Left ventricle myocardium inferior (tissue), 1 donor: ENCODE measurements at regions not wholly inside any gene's neighbourhood (a gene's known extent, or its start where the extent isn't known, plus 50 kb on each side); places are given as distances from the start of the nearest gene placed in this dataset.

Experiments used
- DNase-seq: peaks from one replicate; pipeline ENCODE4 v3.0.0-alpha.2; 2020
- H3K27ac ChIP-seq: fragments of 200-600 bp; replicated peaks from 2 replicates; pipeline ENCODE4 v1.8.0; 2021
- H3K27me3 ChIP-seq: fragments of 200-600 bp; 2 replicates; pipeline ENCODE4 v1.8.0; 2021; ENCODE audit warnings: low read depth
- H3K36me3 ChIP-seq: fragments of 200-600 bp; 2 replicates; pipeline ENCODE4 v1.8.0; 2021
- H3K4me1 ChIP-seq: fragments of 200-600 bp; 2 replicates; pipeline ENCODE4 v1.8.0; 2021
- H3K4me3 ChIP-seq: fragments of 200-600 bp; 2 replicates; pipeline ENCODE4 v1.8.0; 2021; ENCODE audit warnings: mild to moderate bottlenecking, moderate library complexity
- H3K9me3 ChIP-seq: fragments of 200-600 bp; replicated peaks from 2 replicates; pipeline ENCODE4 v1.8.0; 2021
- intact Hi-C: fragments of 100-400 bp; cut with micrococcal nuclease; formaldehyde crosslinking; loops from one replicate; pipeline ENCODE4 v1.11.0; 2022
- TF ChIP-seq, protein P1 (sequence below): fragments of 200-600 bp; IDR thresholded peaks from 2 replicates; pipeline ENCODE4 v1.8.0; 2021; ENCODE audit warnings: antibody characterized with exemption, mild to moderate bottlenecking, borderline replicate concordance
- donor health status: DM: no; HTN: yes; CAD: no; lungs with severe emphysema.

DNA sequence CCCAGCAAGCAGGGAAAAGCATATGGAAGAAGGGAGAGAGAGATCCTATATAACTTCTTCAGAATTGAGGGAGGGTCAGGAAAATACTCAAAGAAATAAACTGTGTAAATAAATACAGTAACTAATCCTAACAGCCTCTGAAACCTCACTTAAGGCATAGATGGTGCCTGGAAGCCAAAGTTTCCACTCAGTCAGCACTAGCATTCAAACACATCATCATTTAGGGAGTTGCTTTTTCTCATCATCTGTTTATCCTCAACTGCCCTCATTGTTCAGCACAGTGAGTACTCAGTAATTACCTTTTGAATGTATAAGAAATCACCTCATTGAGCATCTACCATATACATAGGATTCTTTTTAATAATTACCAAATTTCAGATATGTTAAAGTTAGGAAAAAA is 262.9 kb downstream of the C1D start:
- Histone ChIP-seq H3K4me3 (no peak overlapping the region), H3K9me3 (no peaks in the 10 kb centered on the region), H3K36me3 (no peaks in the 10 kb centered on the region), H3K4me1 (peaks cover 6% of the 10 kb centered on the region), H3K27me3 (peaks cover under 1% of the 10 kb centered on the region), H3K27ac (no peak overlapping the region)
- no peak for DNase-seq
- TF ChIP-seq, protein P1, sequence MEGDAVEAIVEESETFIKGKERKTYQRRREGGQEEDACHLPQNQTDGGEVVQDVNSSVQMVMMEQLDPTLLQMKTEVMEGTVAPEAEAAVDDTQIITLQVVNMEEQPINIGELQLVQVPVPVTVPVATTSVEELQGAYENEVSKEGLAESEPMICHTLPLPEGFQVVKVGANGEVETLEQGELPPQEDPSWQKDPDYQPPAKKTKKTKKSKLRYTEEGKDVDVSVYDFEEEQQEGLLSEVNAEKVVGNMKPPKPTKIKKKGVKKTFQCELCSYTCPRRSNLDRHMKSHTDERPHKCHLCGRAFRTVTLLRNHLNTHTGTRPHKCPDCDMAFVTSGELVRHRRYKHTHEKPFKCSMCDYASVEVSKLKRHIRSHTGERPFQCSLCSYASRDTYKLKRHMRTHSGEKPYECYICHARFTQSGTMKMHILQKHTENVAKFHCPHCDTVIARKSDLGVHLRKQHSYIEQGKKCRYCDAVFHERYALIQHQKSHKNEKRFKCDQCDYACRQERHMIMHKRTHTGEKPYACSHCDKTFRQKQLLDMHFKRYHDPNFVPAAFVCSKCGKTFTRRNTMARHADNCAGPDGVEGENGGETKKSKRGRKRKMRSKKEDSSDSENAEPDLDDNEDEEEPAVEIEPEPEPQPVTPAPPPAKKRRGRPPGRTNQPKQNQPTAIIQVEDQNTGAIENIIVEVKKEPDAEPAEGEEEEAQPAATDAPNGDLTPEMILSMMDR, result no peak
- intact Hi-C loops, result no loop called here

DNA sequence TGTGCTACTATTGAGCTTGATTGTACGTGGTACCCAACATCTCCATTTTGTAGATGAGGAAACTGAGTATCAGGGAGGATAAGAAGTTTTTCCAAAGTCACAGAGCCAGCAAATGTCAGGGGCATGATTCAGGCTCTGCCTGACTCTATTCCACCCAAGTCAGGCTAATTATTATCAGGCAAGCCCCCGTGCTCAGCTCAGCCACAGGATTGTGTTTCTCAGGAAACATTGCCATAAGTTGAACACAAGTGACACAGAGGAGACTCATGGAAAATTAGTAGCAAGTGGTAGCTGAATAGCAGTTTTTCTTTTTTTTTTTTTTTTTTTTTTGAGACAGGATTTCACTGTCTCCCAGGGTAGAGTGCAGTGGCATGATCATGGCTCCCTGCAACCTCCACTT is 260.5 kb downstream of the C1D start:
- Histone ChIP-seq H3K36me3 (no peaks in the 10 kb centered on the region), H3K4me1 (peaks cover 6% of the 10 kb centered on the region), H3K9me3 (peaks cover 6% of the 10 kb centered on the region), H3K4me3 (no peak overlapping the region), H3K27ac (no peak overlapping the region), H3K27me3 (no peaks in the 10 kb centered on the region)
- TF ChIP-seq, protein P1, result no peak
- no peak for DNase-seq
- intact Hi-C loops, result no loop called here

DNA sequence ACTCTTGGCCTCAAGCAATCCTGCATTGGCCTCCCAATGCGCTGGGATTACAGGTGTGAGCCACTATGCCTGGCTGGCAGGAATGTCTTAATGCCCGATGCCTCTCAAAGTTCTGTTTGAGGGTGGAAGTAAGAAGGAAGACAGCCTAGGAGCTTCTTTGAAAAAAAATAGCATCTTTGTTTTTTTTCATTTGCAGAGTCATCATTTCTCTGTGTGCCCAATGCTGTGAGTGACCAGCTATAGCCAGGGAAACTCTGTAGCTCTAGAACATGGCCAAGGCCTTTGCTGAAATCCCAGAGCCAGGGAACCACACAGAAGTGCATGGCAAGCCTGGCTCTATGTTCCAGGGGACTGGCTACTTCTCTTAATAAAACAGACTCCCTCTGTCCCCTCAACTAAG is 260.0 kb downstream of the C1D start:
- TF ChIP-seq, protein P1, result no peak
- H3K27ac ChIP-seq, result no peak overlapping the region
- peaks cover 11% of the 10 kb centered on the region for H3K9me3 ChIP-seq
- DNase-seq, result no peak
- intact Hi-C loops, result no loop called here
- peaks cover 6% of the 10 kb centered on the region for H3K4me1 ChIP-seq
- H3K4me3 ChIP-seq, result no peak overlapping the region
- no peaks in the 10 kb centered on the region for H3K27me3 ChIP-seq
- H3K36me3 ChIP-seq, result no peaks in the 10 kb centered on the region

DNA sequence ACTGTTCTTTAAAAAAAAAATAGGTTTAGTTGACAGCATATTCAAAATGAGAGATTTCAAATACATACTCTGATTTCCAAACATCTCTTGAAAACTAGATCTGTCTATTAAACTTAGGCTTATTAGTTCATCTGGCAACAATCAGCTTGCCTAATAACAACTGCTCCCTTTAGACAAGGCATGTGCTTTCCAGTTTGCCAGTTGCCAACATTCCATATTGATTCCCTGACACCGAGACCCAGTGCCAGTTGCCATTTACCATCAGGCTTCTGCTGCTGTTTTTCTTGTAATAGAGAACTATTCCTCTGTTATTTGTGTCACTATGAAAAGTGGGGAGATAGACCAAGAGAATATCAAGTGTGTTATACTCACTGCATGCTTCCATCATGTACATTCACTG is 256.0 kb downstream of the C1D start:
- Histone ChIP-seq H3K27me3 (no peaks in the 10 kb centered on the region), H3K27ac (no peak overlapping the region), H3K4me3 (no peak overlapping the region), H3K4me1 (no peaks in the 10 kb centered on the region), H3K9me3 (peaks cover 23% of the 10 kb centered on the region), H3K36me3 (no peaks in the 10 kb centered on the region)
- DNase-seq, result no peak
- TF ChIP-seq, protein P1, result no peak
- intact Hi-C loops, result no loop called here

DNA sequence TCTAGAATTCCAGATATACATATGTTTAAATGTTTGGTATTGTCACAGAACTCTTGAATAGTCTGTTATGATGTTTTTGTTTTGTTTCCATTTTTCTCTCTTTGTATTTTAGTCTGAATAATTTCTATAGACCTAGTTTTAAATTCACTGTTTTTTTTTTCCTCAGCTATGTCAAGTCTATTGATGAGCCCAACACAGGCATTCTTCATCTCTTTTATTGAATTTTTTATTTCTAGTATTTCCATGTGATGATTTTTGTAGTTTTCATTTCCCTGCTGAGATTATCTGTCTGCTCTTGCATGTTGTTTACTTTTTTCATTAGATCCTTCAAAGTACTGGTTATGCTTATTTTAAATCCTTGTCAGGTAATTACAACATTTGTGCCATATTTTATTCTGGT is 254.7 kb downstream of the C1D start:
- no peak for DNase-seq
- TF ChIP-seq, protein P1, result no peak
- intact Hi-C loops, result no loop called here
- Histone ChIP-seq H3K4me1 (no peaks in the 10 kb centered on the region), H3K27me3 (no peaks in the 10 kb centered on the region), H3K4me3 (no peak overlapping the region), H3K27ac (no peak overlapping the region), H3K36me3 (no peaks in the 10 kb centered on the region), H3K9me3 (peaks cover 28% of the 10 kb centered on the region)

DNA sequence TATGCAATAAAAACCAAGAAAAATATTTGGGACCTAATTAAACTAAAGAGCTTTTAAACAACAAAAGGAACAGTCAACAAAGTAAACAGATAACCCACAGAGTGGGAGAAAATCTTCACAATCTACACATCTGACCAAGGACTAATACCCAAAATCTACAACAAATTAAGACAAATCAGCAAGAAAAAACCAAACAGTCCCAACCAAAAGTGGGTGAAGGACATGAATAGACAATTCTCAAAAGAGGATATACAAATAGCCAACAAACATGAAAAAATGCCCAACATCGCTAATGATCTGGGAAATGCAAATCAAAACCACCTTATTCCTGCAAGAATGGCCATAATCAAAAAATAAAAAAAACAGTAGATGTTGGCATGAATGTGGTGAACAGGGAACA is 250.1 kb downstream of the C1D start:
- DNase-seq, result no peak
- Histone ChIP-seq H3K4me3 (no peak overlapping the region), H3K9me3 (peaks cover 18% of the 10 kb centered on the region), H3K27ac (no peak overlapping the region), H3K36me3 (no peaks in the 10 kb centered on the region), H3K27me3 (no peaks in the 10 kb centered on the region), H3K4me1 (no peaks in the 10 kb centered on the region)
- TF ChIP-seq, protein P1, result no peak
- intact Hi-C loops, result no loop called here
